ENCODE measurements at regions not wholly inside any gene's neighbourhood (a gene's known extent, or its start where the extent isn't known, plus 50 kb on each side); places are given as distances from the start of the nearest gene placed in this dataset.
A peak's percentile ranks its signal among the peaks of the same experiment; 100 is the strongest.

- no peak overlapping the region for H3K4me3 ChIP-seq (ENCODE audit: low read depth, low read length)
- DNase-seq (ENCODE audit: low read depth) = no peak
- no peak for TF ChIP-seq CTCF (conservative IDR thresholded peaks at IDR 0.05; ENCODE audit: low read depth, low read length)
These were observed 56.5 kb downstream of the DCAF8L1 start for GRCh38 chrX:27924718-27925117.

- H3K4me3 ChIP-seq (ENCODE audit: low read depth, low read length) = no peak overlapping the region
- no peak for TF ChIP-seq CTCF (conservative IDR thresholded peaks at IDR 0.05; ENCODE audit: low read depth, low read length)
- DNase-seq (ENCODE audit: low read depth) = no peak
These were observed 57.0 kb downstream of the DCAF8L1 start for GRCh38 chrX:27924261-27924660.

GRCh38 chrX:27918799-27919198 is 62.5 kb downstream of the DCAF8L1 start:
- no peak overlapping the region for H3K4me3 ChIP-seq (ENCODE audit: low read depth, low read length)
- DNase-seq (ENCODE audit: low read depth) = no peak
- TF ChIP-seq CTCF (conservative IDR thresholded peaks at IDR 0.05; ENCODE audit: low read depth, low read length) = peak; percentile 52

GRCh38 chrX:27917713-27918500 is 63.3 kb downstream of the DCAF8L1 start:
- no peak for TF ChIP-seq CTCF (conservative IDR thresholded peaks at IDR 0.05; ENCODE audit: low read depth, low read length)
- no peak overlapping the region for H3K4me3 ChIP-seq (ENCODE audit: low read depth, low read length)
- DNase-seq (ENCODE audit: low read depth) = no peak

GRCh38 chrX:27915617-27916016 is 65.6 kb downstream of the DCAF8L1 start:
- no peak for TF ChIP-seq CTCF (conservative IDR thresholded peaks at IDR 0.05; ENCODE audit: low read depth, low read length)
- no peak for DNase-seq (ENCODE audit: low read depth)
- no peak overlapping the region for H3K4me3 ChIP-seq (ENCODE audit: low read depth, low read length)

- no peak overlapping the region for H3K4me3 ChIP-seq (ENCODE audit: low read depth, low read length)
- DNase-seq (ENCODE audit: low read depth) = no peak
- TF ChIP-seq CTCF (conservative IDR thresholded peaks at IDR 0.05; ENCODE audit: low read depth, low read length) = no peak
These were observed 70.8 kb downstream of the DCAF8L1 start for GRCh38 chrX:27910412-27910811.

GRCh38 chrX:27903960-27904359 is 77.3 kb downstream of the DCAF8L1 start:
- no peak for TF ChIP-seq CTCF (conservative IDR thresholded peaks at IDR 0.05; ENCODE audit: low read depth, low read length)
- no peak for DNase-seq (ENCODE audit: low read depth)
- no peak overlapping the region for H3K4me3 ChIP-seq (ENCODE audit: low read depth, low read length)
